MM.1S (cell line): ENCODE measurements at regions not wholly inside any gene's neighbourhood (a gene's known extent, or its start where the extent isn't known, plus 50 kb on each side); places are given as distances from the start of the nearest gene placed in this dataset.

ENCODE experiments used
- DNase-seq: peaks from one replicate; pipeline ENCODE4 v3.0.0-alpha.2; 2015
- H2AFZ ChIP-seq: fragments of 300-600 bp; sonication (generic); 2 replicates; pipeline ENCODE4 v1.6.0; 2016; ENCODE audit warnings: antibody characterized with exemption, low read length
- H3F3A ChIP-seq: fragments of 300-600 bp; sonication (generic); 2 replicates; pipeline ENCODE4 v1.6.1; 2016; ENCODE audit warnings: mild to moderate bottlenecking, antibody characterized with exemption, low read length, moderate library complexity, mixed read lengths; ENCODE audit not compliant: insufficient read depth
- H3K27ac ChIP-seq: fragments of 300-600 bp; sonication (generic); 2 replicates; pipeline ENCODE4 v1.5.1; 2016; ENCODE audit warnings: mild to moderate bottlenecking, low read length
- H3K27me3 ChIP-seq: fragments of 300-600 bp; sonication (generic); replicated peaks from 2 replicates; pipeline ENCODE4 v1.6.0; 2016; ENCODE audit warnings: low read length; ENCODE audit not compliant: insufficient read depth
- H3K36me3 ChIP-seq: fragments of 300-600 bp; sonication (generic); replicated peaks from 2 replicates; pipeline ENCODE4 v1.6.1; 2016; ENCODE audit warnings: mild to moderate bottlenecking, low read length, mixed read lengths; ENCODE audit not compliant: insufficient read depth
- H3K4me1 ChIP-seq: fragments of 300-600 bp; sonication (generic); 2 replicates; pipeline ENCODE4 v1.6.1; 2016; ENCODE audit warnings: low read length, mixed read lengths
- H3K4me2 ChIP-seq: fragments of 300-600 bp; sonication (generic); 2 replicates; pipeline ENCODE4 v1.6.0; 2016; ENCODE audit warnings: low read depth, low read length
- H3K4me3 ChIP-seq: fragments of 300-600 bp; sonication (generic); 2 replicates; pipeline ENCODE4 v1.5.1; 2016; ENCODE audit warnings: low read length, mixed read lengths
- H3K79me2 ChIP-seq: fragments of 300-600 bp; sonication (generic); 2 replicates; pipeline ENCODE4 v1.6.1; 2016; ENCODE audit warnings: mixed run types, low read length, mixed read lengths
- H3K9ac ChIP-seq: fragments of 300-600 bp; sonication (generic); 2 replicates; pipeline ENCODE4 v1.6.1; 2016; ENCODE audit warnings: low read length, mixed read lengths
- H3K9me2 ChIP-seq: fragments of 300-600 bp; sonication (generic); replicated peaks from 2 replicates; pipeline ENCODE4 v1.6.1; 2016; ENCODE audit warnings: mild to moderate bottlenecking, low read length, mixed read lengths; ENCODE audit not compliant: insufficient read depth
- H3K9me3 ChIP-seq: fragments of 300-600 bp; sonication (generic); replicated peaks from 2 replicates; pipeline ENCODE4 v1.6.1; 2016; ENCODE audit warnings: mild to moderate bottlenecking, low read length, mixed read lengths; ENCODE audit not compliant: insufficient read depth
- H4K20me1 ChIP-seq: fragments of 300-600 bp; sonication (generic); 2 replicates; pipeline ENCODE4 v1.6.1; 2016; ENCODE audit warnings: mild to moderate bottlenecking, low read length, moderate library complexity, mixed read lengths; ENCODE audit not compliant: insufficient read depth
- CTCF ChIP-seq: fragments of 300-600 bp; sonication (generic); IDR thresholded peaks from 2 replicates; pipeline ENCODE4 v1.5.1; 2016; ENCODE audit warnings: antibody characterized with exemption, low read length, mixed read lengths
- EZH2 ChIP-seq: fragments of 300-600 bp; sonication (generic); optimal IDR thresholded peaks from 2 replicates; pipeline ENCODE3; 2017; ENCODE audit warnings: low read depth, mild to moderate bottlenecking, antibody characterized with exemption, low read length, mixed read lengths
- EZH2phosphoT487 ChIP-seq: fragments of 300-600 bp; sonication (generic); IDR thresholded peaks from 2 replicates; pipeline ENCODE4 v1.6.1; 2018; ENCODE audit warnings: antibody characterized with exemption, low read length

GRCh38 chr4:96986816-96987215 is 1146.9 kb downstream of the PDHA2 start:
- H3K27ac ChIP-seq: no peak overlapping the region
- DNase-seq: no peak
- H3K9me3 ChIP-seq: no peaks in the 10 kb centered on the region
- H3K9ac ChIP-seq: no peak overlapping the region
- H4K20me1 ChIP-seq: no peaks in the 10 kb centered on the region
- no peaks in the 10 kb centered on the region for H3K79me2 ChIP-seq
- no peak overlapping the region for H3K4me3 ChIP-seq
- no peaks in the 10 kb centered on the region for H3K27me3 ChIP-seq
- H3K9me2 ChIP-seq: no peaks in the 10 kb centered on the region
- TF ChIP-seq EZH2 (no peak), EZH2phosphoT487 (no peak), CTCF (no peak)
- no peaks in the 10 kb centered on the region for H3F3A ChIP-seq
- 0 out of 2 replicates have a peak, but pooled peaks cover 4% of the 10 kb centered on the region for H3K4me1 ChIP-seq
- no peak overlapping the region for H3K4me2 ChIP-seq
- no peak overlapping the region for H2AFZ ChIP-seq
- H3K36me3 ChIP-seq: no peaks in the 10 kb centered on the region

- Histone ChIP-seq H3K9ac (no peak overlapping the region), H2AFZ (no peak overlapping the region), H3K27me3 (no peaks in the 10 kb centered on the region), H3K4me2 (no peak overlapping the region), H3K9me2 (no peaks in the 10 kb centered on the region), H3F3A (peaks cover 6% of the 10 kb centered on the region; the same call in 1 of the 2 replicates), H3K79me2 (no peaks in the 10 kb centered on the region), H3K4me3 (no peak overlapping the region), H3K36me3 (no peaks in the 10 kb centered on the region), H4K20me1 (no peaks in the 10 kb centered on the region), H3K4me1 (peaks cover 21% of the 10 kb centered on the region), H3K27ac (no peak overlapping the region), H3K9me3 (no peaks in the 10 kb centered on the region)
- no peak for TF ChIP-seq EZH2
- TF ChIP-seq CTCF: no peak
- no peak for TF ChIP-seq EZH2phosphoT487
- peak; percentile 12 for DNase-seq
Measured at GRCh38 chr4:96991083-96991482, 1151.2 kb downstream of the PDHA2 start.

GRCh38 chr4:96992443-96992842 is 1150.8 kb downstream of the STPG2 start:
- Histone ChIP-seq H3K9me3 (no peaks in the 10 kb centered on the region), H3K27me3 (no peaks in the 10 kb centered on the region), H3K36me3 (no peaks in the 10 kb centered on the region), H3K9ac (no peak overlapping the region), H4K20me1 (no peaks in the 10 kb centered on the region), H3K79me2 (no peaks in the 10 kb centered on the region), H3K4me2 (no peak overlapping the region), H3K4me1 (peaks cover 21% of the 10 kb centered on the region), H3K27ac (no peak overlapping the region), H3K4me3 (no peak overlapping the region), H2AFZ (no peak overlapping the region), H3F3A (peaks cover 6% of the 10 kb centered on the region; the same call in 1 of the 2 replicates), H3K9me2 (no peaks in the 10 kb centered on the region)
- TF ChIP-seq EZH2phosphoT487 (no peak), CTCF (no peak), EZH2 (no peak)
- no peak for DNase-seq
